EL (cell line): ENCODE measurements at regions not wholly inside any gene's neighbourhood (a gene's known extent, or its start where the extent isn't known, plus 50 kb on each side); places are given as distances from the start of the nearest gene placed in this dataset.
A peak's percentile ranks its signal among the peaks of the same experiment; 100 is the strongest.

Source experiments
- DNase-seq: peaks from one replicate; pipeline ENCODE4 v3.0.0-alpha.2; 2016

DNA sequence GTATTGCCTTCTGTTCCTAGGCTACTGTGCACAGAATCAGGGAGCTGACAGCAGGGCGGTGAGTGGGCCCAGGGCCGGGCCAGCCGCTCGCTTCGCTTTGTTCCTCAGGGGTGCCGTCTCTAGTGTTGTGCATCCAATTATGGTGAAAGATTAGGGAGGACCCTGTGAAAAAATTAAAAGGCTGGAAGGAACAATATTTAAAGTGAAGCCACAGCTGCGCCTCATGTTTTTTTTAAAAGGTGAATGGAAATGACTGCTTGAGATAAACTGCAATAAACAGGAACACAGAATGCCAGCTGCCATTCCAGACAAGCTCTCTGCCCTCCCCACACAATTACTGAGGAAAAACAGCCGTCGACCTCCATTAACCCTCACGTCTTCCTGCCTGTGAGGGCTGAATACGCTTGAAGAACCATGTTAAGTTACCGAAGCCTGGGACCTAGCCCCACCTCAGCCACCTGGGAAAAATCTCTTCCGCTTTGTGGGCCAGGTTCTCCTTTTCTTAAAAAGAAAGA lies 132.0 kb upstream of the IL12A start:
- no peak for DNase-seq

DNA sequence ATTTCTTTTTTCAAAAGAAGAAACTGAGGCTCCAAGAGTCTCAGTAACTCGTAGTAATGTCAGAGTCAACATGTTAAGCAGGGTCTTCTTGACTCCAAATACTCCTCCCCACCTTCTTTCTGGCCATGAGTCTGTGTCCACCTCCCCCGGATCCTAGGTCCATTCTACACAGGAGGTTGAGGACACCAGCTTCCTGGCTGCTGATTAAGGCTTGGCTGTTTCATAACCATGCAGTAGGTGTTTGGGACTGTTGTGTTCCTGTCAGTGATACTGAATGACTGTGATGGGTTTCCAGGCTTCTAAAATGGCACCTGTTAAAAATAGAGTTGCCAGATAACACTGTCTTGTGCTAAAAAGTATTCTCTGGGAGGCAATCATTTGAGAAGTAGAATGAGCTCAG lies 130.8 kb upstream of the IL12A start:
- DNase-seq = no peak

DNA sequence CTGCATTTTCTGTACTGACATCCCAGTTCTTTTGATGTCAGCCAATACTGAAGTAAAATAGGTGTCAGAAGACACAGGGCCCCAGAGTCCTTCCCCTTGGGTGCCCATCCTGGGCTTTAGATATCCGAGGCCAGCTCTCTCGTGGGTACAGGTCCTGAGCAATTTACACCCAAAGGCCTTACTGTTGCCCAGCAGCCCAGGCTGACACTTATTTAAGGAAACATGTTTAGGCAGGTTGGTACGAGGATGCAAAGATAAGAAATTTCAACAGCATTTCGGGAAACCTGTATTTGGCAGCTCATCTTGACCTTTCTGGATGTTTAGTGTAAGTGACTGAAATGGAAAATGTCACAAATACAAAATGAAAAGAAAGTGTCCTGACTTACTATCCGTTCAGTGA lies 130.0 kb upstream of the IL12A start:
- DNase-seq = no peak

DNA sequence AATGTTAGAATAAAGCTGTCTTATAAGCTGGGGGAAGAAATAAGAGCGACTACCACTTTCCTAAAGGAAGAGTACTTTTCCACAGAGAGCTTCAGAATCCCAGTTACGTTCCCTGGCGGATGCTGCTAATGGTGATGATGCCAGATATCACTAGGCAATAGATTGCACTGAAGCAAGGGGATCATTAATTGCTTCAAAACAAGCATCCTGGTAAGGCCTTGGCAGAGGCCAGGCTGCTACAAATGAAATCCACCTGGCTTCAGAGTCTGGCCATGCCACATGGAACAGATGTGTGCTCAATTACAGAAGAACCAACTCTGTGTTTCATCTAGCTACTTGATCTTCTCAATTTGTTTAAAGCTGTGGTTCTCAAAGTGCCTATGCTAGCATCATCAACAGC lies 129.2 kb upstream of the IL12A start:
- no peak for DNase-seq

DNA sequence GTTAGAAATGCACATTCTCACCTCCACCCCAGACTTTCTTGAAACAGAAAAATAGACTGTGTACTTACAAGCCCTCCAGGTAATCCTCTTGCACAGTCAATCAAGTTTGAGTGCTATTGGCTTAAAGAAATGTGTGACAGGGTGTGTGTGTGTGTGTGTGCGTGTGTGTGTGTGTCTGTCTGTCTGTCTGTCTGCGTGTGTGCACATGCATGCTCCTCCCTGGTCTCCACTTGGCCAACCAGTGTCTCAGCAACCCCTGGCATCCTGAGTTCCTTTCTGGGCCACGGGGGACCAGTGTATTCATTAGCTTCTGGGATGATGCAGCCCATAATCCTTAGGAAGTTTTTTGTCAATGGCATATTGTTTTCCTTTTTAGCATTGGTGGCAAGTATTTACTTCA lies 128.8 kb upstream of the IL12A start:
- no peak for DNase-seq

DNA sequence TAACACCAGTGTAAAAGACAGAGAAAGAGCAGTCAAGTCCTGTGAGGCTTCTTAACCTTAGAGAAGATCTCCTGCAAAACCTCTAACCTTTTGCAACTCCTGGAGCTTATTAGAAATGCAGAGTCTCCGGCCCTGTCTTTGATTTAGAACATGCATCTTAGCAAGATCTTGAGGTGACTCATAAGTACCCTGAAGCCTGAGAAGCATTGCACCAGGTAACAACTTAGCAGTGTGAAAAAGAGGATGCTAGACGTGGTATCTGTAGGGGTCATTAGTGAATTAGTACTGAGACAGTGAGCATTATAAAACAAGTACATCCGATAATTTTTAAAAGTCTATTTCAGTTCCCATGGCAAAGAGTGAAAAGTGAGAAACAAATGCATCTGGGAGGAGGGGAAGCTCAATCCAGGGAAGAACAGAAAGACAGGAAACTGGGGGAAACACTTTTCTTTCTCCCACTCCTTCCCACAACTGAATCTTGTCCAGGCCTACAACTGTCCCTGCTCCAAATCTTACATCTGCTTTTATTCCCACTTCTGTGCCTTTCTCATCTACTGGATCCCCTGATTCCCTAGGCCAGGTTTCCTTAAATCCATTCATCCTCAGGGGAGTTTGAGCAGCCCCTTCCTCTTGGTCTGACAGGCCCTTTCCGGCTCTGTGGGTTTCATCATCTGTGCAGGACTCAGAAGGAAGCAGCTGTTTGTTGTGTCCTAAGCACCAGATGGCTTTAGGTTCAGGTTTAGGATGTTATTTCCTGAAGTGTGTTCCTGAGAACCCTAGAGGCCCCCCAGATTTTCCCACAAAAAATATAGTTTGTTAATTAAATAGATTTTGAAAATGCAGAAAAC lies 128.1 kb upstream of the IL12A start:
- DNase-seq = no peak

DNA sequence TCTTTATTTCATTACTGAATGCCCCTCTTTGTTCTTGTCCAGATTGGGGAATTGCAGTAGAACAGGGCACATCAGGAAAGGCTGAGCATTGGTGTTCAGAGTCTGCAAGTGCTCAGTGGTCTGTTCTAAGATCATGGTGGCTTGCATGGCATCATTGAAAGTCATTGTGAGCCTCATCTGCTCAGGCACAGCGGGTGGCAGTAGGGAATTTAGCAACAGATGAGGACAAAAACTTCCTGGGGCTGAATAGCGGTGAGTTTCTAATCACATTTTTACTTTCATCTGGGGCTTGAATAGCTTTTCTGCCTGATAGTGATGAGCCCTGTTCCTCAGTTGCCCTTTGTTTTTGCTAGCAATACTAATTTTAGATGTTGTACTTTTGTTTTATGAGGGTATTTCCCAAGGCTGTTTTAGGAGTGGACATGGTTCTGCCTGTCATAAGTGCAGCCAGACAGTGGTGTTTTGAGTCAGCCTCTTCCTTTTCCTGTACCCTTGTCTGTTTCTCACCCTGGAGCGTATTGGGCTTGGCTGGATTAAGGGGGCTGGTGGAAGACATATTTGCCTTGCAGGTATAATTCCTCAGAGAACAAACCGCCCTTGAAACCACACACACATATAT lies 127.2 kb upstream of the IL12A start:
- peak; percentile 28 for DNase-seq

DNA sequence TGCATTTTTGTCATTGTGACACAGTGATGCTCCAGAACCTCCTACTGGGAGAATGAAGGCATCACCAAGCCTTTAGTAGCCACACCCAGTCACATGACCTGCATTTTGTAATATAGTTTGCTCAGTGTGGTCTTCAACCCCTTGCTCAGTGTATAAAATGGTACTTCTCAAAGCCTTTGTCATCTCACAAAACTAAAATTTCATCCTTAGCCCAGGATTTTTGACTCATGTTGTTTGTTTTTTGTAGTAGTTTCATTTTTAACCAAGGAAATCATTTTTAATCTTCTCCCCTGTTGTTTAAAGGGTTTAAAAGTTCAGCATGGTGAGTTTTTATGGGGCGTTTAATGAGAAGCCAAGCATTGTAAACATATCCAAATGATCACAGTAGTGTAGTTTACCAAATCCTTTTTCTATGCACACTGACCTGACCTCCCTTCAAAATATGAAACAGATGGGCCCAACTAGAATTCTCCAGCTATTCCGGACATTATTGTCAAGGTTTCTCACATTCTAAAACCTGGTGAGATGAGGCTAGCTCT lies 123.5 kb upstream of the IL12A start:
- peak; percentile 65 for DNase-seq

DNA sequence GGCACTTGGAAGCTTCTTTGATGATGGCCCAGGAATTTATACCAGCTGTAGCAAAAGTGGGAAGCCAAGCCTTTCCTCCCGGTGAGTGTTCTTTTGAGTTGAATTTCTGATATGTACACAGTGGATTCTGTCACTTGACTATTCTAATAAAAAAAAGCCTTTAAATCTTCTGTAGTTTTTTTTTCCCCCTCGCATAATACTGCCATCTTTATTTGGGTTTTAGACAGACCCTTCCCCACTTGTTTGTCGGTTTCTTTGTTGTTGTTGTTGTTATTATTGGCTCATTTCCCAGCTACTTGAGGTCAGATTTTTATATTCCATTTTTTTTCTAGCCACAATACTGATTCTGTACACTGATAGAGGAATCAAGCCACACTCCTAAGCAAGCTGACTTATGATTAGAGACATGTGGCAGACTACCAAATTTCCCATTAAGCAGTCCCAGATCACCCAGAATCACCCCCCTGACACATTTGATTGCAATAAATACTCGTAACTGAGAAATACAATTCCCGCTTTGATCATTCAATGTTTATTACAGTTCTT lies 122.4 kb upstream of the IL12A start:
- peak; percentile 53 for DNase-seq

DNA sequence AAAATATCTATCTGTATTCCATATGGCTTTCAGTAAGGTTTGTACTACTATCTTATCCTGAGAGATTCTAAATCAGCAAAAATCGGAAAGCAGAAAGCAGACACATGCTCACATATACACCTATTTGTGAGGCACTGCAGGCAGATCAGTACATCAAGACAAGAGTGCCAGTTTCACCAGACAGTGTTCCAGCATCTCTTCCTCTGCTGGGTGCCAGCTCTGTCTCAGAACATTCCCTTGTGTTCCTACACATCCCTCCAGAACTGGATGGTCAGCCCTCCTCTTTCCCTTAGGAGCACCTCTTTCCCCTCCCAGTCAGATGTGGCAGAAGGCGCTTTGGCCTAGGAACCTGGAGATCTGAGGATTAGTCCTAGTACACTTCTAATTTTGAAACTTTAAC lies 121.3 kb upstream of the IL12A start:
- DNase-seq = no peak

DNA sequence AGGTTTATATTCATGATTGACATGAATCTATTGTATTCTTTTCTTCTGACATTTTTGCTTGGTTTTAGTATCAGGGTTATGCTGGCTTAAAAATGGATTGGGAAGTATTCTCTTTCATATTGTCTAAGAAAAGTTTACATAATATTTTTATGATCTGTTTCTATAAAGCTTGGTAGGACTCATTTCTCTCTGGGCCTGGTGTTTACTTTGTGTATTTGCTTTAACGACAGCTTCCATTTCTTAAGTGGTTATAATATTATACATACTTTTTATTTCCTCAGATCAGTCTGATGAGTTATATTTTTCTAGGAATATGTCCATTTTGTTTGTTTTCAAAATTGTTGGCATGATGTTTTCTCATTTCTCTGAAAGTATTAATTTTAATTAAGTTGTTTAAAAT lies 117.9 kb upstream of the IL12A start:
- DNase-seq = no peak

DNA sequence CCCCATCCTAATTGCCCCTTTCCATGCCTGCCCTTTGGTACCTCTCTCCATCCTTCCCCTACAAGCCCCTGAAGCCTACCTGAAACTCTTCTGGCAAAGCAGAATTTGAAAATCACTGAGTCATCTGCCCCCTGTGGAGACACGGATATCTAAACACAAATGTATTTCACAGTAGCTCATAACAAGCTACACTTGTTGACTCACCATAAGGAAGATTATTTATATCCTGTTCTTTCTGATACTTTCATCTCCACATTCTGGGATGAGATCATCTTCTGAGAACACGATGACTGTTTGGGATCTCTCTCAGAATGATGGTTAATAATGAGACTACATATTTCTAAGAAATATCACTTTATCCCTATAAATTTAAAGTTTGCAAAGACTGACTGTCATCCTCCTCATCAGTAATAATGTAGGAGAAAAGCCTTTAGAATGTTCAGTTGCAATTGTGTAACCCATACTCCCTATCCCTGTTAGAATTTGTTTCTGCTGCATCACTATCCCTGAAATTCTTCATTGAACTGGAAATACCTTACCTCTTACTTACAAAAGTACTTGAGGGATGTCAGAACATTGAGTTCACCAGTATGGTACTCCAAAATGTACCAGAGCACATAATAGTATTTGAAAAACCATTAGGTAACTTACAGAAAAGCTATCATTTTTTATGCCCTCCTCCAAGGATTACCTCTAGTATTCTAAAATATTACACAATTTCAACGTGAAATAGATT lies 116.1 kb upstream of the IL12A start:
- peak; percentile 94 for DNase-seq

DNA sequence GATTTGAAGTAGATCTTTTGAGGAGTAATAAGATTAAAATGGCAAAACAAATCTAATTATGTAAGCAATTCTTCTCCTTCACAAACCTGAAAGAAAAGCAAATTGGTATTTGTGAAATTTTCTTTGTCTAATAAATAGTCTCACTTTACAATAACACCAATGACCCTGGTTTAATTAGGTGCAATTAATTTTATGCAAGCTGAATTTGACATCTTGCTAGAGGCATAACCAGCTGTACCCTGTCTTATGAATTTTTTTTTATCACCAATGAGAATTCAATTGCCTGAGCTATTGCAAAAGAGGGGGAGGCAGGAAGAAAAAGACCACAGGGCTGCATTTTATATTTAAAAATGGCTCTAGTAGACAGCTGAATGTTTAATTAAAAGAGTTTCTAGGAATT lies 113.5 kb upstream of the IL12A start:
- DNase-seq = no peak

DNA sequence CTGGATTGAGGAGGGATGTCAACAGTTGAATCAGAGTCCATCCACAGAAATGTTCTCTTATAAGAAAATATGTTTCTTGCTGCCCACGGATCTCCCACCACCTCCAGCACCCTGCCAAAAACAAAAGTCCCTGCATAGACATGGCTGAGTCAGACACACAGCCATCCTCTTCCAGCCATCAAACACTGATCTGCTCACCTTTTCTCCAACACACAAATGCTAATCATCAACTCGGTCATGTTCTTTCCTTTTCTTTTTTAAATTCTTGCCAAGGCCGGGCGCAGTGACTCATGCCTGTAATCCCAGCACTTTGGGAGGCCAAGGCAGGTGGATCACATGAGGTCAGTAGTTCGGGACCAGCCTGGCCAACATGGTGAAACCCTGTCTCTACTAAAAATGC lies 110.7 kb upstream of the IL12A start:
- DNase-seq = peak; percentile 47

DNA sequence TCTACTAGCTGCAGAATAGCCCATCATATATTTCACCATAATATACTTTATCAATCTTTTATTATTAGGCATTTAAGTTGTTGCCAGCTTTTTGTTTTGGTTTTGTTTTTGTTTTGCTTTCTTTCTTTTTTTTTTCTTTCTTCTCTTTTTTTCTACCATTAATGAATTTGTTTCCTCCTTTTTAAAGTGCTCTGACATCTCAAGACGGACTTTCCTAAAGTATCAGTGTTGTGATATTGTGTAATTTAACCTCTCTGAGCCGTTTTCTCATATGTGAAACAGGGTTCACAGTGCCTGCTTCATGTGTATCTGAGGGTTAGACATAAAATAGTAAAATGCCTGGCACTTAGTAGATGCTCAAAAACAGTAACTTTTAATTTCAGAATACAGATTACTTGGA lies 109.5 kb upstream of the IL12A start:
- DNase-seq = no peak

DNA sequence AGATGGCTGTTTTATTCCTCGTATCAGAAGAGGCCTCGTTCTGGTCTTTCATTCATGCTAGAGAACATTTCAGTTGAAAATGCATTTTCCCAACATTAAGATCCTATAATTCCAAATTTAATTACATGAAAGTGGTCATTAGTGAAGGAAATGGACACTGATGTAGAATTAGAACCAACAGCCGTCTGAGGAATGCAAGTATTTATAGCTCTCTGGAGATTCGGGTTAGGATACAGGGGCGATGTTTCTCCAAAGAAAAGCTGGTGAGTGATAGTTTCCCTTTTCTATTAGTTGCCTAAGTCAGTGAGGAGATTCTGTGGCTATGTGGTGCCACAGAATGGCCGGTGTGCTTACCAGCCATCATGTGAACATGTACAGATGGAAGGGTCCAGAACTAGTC lies 109.0 kb upstream of the IL12A start:
- no peak for DNase-seq

DNA sequence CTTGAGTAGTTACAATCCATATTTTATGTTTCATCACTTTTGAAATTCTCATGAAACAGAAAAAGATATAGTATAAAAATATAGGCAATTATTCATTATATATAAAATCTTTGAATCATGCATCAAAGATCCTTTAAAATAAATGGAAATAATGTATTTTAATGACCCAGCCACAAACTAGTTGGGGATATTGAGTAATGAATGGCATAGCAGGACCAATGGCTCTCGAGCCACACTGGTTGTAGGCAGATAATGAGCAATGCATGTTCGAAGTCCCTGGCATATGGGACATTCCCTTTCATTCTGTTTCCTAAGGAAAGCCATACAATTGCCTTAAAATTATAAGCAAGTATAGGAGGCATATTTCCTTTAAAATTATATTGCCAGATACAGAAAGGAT lies 107.4 kb upstream of the IL12A start:
- no peak for DNase-seq

DNA sequence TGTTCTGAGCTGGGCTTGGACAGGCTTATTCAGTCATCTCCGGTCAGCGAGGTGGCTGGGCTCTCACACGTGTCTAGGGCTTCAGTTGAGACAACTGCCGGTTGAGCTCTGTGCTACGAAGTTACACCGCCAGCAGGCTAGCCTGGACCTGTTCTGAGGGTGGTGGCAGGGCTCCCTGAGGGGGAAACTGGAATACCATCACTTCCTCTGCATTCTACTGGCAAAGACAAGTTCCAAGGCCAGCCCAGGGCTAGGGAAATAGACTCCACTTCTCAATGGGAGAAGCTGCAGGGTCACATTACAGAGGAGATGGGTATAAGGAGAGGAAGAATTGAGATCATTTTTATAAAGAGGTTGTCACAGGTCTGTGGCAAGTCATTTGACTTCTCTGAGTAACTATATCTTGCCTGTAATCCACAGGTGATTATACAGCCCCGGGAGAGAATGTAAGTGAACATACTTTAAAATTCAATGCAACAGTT lies 106.8 kb upstream of the IL12A start:
- peak; percentile 53 for DNase-seq

DNA sequence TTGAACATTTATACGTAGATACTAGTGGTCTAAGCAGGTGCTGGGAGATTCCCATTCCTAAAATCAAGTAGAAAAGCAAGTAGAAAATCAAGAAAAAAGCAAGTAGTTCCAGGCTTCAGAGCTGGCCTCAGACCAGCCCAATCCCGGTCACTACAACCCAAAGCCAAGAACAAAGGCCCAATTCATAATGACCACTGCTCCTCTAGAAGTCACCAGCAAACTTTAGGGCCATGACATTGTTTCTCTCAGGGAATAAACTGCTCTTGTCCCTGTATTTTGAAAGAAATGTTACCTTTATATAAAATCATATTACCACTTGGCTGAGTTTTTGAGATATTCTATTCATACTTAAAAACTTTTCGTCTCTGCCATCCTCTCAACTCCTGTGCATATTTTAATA lies 106.3 kb upstream of the IL12A start:
- DNase-seq = no peak

DNA sequence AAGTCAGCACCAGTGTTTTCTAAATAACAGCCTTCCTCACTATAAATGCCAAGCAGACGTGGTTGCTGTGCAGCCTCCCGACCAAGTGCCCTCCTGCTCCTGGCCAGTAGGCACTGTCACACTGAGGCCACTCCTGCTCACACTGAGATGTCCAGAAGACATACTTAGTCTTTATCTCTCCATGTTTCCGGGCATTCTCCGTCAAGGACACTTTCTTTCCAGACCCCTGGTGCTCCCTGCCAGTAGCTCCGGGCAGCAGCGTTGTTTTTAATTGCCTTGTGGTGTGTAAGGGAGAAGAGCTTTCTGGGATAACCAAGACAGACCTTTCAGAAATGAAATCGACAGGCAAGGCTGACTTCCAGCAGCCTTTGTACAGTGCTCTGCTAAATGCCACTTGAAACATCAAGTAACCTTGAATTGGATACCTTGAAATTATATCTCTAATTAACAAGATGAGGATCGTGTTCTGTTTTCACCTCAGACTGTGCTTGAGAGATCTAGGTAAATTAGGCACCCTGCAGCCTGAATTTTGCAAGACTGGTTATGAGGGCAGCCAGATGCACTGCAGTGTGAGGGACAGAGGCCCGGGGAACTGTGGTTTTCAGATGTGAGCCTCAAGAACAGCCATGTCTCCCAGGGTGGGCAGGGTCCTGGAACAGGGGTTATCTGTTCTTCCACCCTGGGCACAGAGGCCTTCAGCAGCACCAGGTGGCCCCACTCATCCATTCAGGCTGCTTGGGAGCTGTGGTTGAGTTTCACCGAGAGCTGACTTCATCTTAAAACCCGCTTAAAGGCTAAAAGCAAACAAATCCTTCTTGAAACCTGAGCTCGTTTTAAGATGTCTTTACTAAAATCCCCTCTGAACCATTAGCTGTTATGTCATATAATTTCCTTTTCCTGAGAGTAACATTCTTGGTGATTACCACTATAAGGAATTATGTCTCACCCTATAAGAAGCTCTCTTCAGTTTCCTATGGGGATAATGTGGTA lies 105.5 kb upstream of the IL12A start:
- peak; percentile 83 for DNase-seq

DNA sequence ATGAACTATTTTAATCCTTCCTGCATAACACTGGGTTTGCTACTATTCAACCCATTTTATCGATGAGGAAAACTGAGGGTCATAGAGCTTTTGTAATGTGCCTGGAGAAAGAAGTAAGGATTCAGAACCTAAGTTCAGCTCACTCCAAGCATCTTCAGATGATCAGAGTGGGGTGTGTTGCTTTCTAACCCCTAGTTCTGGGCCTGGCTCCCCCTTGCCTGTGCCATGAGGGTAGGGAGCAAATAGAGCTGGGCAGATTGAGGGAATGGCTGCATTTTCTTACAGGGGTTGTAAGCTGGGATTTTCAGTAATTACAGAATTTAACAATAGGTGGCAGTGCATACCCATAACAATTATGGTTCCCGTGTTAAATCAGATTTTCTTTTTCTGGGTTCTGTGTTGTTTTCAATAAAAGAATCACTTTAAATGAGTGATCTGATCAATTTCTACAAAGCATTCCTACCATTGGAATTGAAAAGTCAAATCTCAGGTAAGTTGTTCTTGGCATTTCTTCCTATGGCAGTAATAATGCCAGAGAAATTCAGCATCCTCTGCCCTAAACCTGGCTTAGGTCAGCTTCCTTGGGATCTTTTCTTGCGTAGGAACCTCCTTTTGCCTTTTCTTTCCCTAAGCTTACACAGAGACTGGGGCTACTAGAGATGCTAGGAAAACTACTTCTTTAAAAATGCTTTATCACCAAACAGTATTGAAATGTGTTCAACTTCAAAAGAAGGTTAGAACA lies 103.8 kb upstream of the IL12A start:
- peak; percentile 63 for DNase-seq
